MCF 10A (cell line): ENCODE measurements at regions not wholly inside any gene's neighbourhood (a gene's known extent, or its start where the extent isn't known, plus 50 kb on each side); places are given as distances from the start of the nearest gene placed in this dataset.

Source experiments
- BruUV-seq: library from RNA; stranded (reverse); fragments of 400-500 nt; replicated peaks from 2 replicates; lab custom pipeline; 2021; lab: Mats Ljungman, UMichigan
- CTCF ChIA-PET: fragments of 300-600 bp; sonication (Branson Sonifier 250); formaldehyde crosslinking; extraction: SDS; loops from one replicate; lab custom pipeline; 2021; ENCODE audit warnings: antibody characterized with exemption, inconsistent platforms; lab: Yijun Ruan, JAX
- POLR2A ChIA-PET: fragments of 300-600, 350-650 bp; sonication (Branson Sonifier 250); formaldehyde crosslinking; extraction: SDS; loops from one replicate; lab custom pipeline; 2020; ENCODE audit warnings: antibody characterized with exemption, inconsistent platforms; lab: Yijun Ruan, JAX
- DNase-seq: peaks from one replicate; pipeline ENCODE4 v3.0.0-alpha.2; 2018; ENCODE audit not compliant: unreplicated experiment
- H3K27ac Mint-ChIP-seq: one replicate; pipeline ENCODE4 v1.8.0; 2022; ENCODE audit warnings: mild to moderate bottlenecking, low read depth, mixed read lengths; ENCODE audit not compliant: unreplicated experiment
- H3K27me3 Mint-ChIP-seq: one replicate; pipeline ENCODE4 v1.8.0; 2022; ENCODE audit warnings: mixed read lengths; ENCODE audit not compliant: insufficient read depth, unreplicated experiment
- H3K36me3 Mint-ChIP-seq: one replicate; pipeline ENCODE4 v1.8.0; 2022; ENCODE audit warnings: mild to moderate bottlenecking, moderate library complexity, mixed read lengths; ENCODE audit not compliant: insufficient read depth, unreplicated experiment
- H3K4me1 Mint-ChIP-seq: one replicate; pipeline ENCODE4 v1.8.0; 2022; ENCODE audit warnings: mixed read lengths; ENCODE audit not compliant: insufficient read depth, unreplicated experiment
- H3K4me3 Mint-ChIP-seq: one replicate; pipeline ENCODE4 v1.8.0; 2022; ENCODE audit warnings: mild to moderate bottlenecking, moderate library complexity, mixed read lengths; ENCODE audit not compliant: unreplicated experiment
- H3K9me3 Mint-ChIP-seq: one replicate; pipeline ENCODE4 v1.8.0; 2022; ENCODE audit warnings: mixed read lengths; ENCODE audit not compliant: unreplicated experiment
- intact Hi-C: fragments of 100-400 bp; cut with micrococcal nuclease; formaldehyde crosslinking; loops from 2 replicates; pipeline ENCODE4 v1.14.1; 2022
- TF ChIP-seq, protein P1 (sequence below): fragments of 200-600 bp; IDR thresholded peaks from one replicate; pipeline ENCODE4 v1.8.0; 2022; ENCODE audit warnings: antibody characterized with exemption, mild to moderate bottlenecking; ENCODE audit not compliant: unreplicated experiment

DNA sequence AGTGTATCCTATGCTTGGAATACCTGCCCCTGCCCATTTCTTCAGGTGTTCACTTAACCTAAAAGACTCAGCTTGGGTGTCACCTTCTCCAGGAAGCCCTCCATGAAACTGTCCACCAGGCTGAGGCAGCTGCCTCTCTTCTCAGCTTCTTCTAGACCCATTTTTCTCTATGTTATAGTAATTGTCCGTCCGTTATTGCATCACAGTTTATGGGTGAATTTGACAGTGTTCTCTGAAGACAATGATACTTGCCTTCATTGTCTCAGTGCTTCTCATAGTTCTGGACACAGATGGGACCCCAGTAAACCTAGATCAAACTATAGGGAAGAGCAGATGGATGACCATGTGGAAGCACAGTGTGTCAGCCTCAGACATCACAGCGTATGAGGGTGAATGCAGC lies 238.0 kb upstream of the MOCS1 start:
- no TSS peak for BruUV-seq
- Mint-ChIP-seq H3K36me3 (peaks cover 5% of the 10 kb centered on the region), H3K4me1 (no peaks in the 10 kb centered on the region), H3K4me3 (no peak overlapping the region), H3K27ac (no peak overlapping the region), H3K9me3 (peaks cover 61% of the 10 kb centered on the region), H3K27me3 (no peaks in the 10 kb centered on the region)
- ChIA-PET CTCF (no interaction called here), POLR2A (no interaction called here)
- TF ChIP-seq, protein P1, sequence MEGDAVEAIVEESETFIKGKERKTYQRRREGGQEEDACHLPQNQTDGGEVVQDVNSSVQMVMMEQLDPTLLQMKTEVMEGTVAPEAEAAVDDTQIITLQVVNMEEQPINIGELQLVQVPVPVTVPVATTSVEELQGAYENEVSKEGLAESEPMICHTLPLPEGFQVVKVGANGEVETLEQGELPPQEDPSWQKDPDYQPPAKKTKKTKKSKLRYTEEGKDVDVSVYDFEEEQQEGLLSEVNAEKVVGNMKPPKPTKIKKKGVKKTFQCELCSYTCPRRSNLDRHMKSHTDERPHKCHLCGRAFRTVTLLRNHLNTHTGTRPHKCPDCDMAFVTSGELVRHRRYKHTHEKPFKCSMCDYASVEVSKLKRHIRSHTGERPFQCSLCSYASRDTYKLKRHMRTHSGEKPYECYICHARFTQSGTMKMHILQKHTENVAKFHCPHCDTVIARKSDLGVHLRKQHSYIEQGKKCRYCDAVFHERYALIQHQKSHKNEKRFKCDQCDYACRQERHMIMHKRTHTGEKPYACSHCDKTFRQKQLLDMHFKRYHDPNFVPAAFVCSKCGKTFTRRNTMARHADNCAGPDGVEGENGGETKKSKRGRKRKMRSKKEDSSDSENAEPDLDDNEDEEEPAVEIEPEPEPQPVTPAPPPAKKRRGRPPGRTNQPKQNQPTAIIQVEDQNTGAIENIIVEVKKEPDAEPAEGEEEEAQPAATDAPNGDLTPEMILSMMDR: no peak
- no peak for DNase-seq
- intact Hi-C loops: no loop called here

DNA sequence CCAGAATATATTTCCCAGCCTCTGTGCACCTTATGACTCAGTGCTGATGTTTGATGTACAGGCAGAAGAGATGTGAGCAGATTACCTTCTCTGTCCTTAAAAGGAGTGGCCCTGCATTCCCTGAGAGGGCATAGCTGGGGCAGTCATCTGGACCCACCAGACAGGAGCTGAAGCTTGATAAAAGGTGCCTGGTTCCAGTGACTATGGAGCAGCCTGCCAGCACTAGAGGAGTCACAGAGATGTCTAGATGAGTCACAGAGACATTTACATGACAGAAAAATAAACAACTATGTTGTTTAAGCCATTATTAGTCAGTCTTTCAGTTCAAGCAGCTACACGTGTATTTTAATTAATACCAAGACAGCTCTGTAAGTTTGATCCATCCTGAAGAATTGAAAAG lies 237.1 kb upstream of the MOCS1 start:
- no TSS peak for BruUV-seq
- H3K4me1 Mint-ChIP-seq: no peaks in the 10 kb centered on the region
- intact Hi-C loops: no loop called here
- no peak for DNase-seq
- H3K9me3 Mint-ChIP-seq: peaks cover 56% of the 10 kb centered on the region
- TF ChIP-seq, protein P1: no peak
- H3K4me3 Mint-ChIP-seq: no peak overlapping the region
- peaks cover under 1% of the 10 kb centered on the region for H3K36me3 Mint-ChIP-seq
- POLR2A ChIA-PET: no interaction called here
- H3K27me3 Mint-ChIP-seq: no peaks in the 10 kb centered on the region
- CTCF ChIA-PET: no interaction called here
- no peak overlapping the region for H3K27ac Mint-ChIP-seq

DNA sequence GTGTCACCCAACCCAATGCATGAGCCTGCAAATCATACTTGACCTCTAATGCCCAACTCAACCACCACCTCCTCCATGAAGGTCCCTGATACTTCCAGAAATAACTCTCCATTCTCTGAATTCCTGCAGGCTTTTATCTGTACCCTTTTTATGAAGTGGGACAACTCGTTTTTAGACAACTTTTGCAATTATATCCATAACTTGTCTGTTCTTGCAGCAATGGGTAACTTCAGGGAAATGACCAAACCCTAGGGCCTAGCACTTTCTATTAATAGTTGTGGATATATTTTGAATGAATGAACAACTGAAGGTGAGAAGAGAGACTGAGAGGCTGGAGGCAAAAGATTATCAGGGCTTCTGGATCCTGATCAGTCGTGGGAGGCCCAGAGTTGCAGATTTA lies 236.6 kb upstream of the MOCS1 start:
- BruUV-seq: no TSS peak
- Mint-ChIP-seq H3K27ac (no peak overlapping the region), H3K27me3 (no peaks in the 10 kb centered on the region), H3K9me3 (peaks cover 58% of the 10 kb centered on the region), H3K4me3 (no peak overlapping the region), H3K36me3 (no peaks in the 10 kb centered on the region), H3K4me1 (no peaks in the 10 kb centered on the region)
- ChIA-PET POLR2A (no interaction called here), CTCF (interaction anchor here (0.6 kb wide), 1 partner anchor 1847 kb away, joined by 3 read pairs; no protein-coding TSS in a partner anchor)
- TF ChIP-seq, protein P1: no peak
- intact Hi-C loops: no loop called here
- no peak for DNase-seq

DNA sequence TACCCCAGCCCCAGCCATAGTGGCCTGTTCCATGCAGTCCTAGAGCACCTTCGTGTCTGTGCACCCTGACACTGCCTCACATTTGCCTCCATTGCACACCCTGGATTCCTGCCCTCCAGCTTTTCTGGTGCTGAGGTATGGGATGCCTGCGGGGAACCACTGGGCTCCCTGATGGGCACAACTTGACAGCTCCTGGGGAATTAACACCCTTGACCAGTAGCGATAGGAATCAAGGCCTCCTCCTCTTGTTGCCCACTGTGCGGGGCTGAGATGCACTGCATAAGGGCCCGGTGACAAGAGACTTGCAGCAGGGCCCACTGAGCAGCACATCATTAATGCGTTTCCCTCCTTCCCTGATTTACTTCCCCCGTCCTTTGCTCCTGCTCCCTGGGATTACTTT lies 235.6 kb upstream of the MOCS1 start:
- intact Hi-C loops: no loop called here
- Mint-ChIP-seq H3K9me3 (peaks cover 53% of the 10 kb centered on the region), H3K4me1 (no peaks in the 10 kb centered on the region), H3K27me3 (no peaks in the 10 kb centered on the region), H3K27ac (no peak overlapping the region), H3K36me3 (no peaks in the 10 kb centered on the region), H3K4me3 (no peak overlapping the region)
- no TSS peak for BruUV-seq
- DNase-seq: no peak
- POLR2A ChIA-PET: no interaction called here
- TF ChIP-seq, protein P1: no peak
- CTCF ChIA-PET: no interaction called here
